ENCODE measurements at regions not wholly inside any gene's neighbourhood (a gene's known extent, or its start where the extent isn't known, plus 50 kb on each side); places are given as distances from the start of the nearest gene placed in this dataset.

DNA sequence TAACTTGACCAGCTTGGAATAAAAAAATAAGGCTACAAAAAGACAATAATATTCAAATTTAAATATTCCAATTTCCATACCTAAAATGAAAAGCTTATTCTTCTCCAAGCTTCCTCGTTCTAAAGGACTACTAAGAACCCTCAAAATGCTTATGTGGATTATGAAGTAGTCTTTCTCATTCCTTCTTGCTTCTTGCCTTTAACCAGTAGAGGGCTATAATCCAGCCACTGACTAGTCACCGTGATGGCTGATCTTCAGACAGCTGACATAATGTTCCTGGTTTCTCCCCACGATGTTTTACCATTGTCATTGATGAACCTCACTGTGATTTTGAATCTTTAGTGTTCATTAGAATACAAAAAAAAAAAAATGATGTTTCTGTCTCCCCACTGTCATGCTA lies 515.3 kb downstream of the TLE1 start:
- TF ChIP-seq POLR2AphosphoS5 (IDR thresholded peaks at IDR 0.05) (no peak), EP300 (IDR thresholded peaks at IDR 0.05) (no peak)
- TF ChIP-seq, protein P1, sequence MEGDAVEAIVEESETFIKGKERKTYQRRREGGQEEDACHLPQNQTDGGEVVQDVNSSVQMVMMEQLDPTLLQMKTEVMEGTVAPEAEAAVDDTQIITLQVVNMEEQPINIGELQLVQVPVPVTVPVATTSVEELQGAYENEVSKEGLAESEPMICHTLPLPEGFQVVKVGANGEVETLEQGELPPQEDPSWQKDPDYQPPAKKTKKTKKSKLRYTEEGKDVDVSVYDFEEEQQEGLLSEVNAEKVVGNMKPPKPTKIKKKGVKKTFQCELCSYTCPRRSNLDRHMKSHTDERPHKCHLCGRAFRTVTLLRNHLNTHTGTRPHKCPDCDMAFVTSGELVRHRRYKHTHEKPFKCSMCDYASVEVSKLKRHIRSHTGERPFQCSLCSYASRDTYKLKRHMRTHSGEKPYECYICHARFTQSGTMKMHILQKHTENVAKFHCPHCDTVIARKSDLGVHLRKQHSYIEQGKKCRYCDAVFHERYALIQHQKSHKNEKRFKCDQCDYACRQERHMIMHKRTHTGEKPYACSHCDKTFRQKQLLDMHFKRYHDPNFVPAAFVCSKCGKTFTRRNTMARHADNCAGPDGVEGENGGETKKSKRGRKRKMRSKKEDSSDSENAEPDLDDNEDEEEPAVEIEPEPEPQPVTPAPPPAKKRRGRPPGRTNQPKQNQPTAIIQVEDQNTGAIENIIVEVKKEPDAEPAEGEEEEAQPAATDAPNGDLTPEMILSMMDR (IDR thresholded peaks at IDR 0.05): no peak
